Mesothelial cell of epicardium (in vitro differentiated cells): ENCODE measurements at regions not wholly inside any gene's neighbourhood (a gene's known extent, or its start where the extent isn't known, plus 50 kb on each side); places are given as distances from the start of the nearest gene placed in this dataset.

Experiments
- DNase-seq, 2 experiments: peaks; one replicate each; pipeline ENCODE4 v3.0.0; 2021; ENCODE audit warnings: low spot score in 2 of 2; ENCODE audit not compliant: unreplicated experiment in 2 of 2
- H3K27ac Mint-ChIP-seq: 2 replicates; pipeline ENCODE4 v1.8.0; 2021; ENCODE audit warnings: mixed read lengths
- H3K27me3 Mint-ChIP-seq: 2 replicates; pipeline ENCODE4 v1.8.0; 2021; ENCODE audit warnings: low read depth, mixed read lengths
- H3K36me3 Mint-ChIP-seq: 2 replicates; pipeline ENCODE4 v1.8.0; 2021; ENCODE audit warnings: mixed read lengths
- H3K4me1 Mint-ChIP-seq: 2 replicates; pipeline ENCODE4 v1.8.0; 2021; ENCODE audit warnings: mixed read lengths
- H3K4me3 Mint-ChIP-seq: 2 replicates; pipeline ENCODE4 v1.8.0; 2021; ENCODE audit warnings: mild to moderate bottlenecking, moderate library complexity, mixed read lengths
- H3K9me3 Mint-ChIP-seq: 2 replicates; pipeline ENCODE4 v1.8.0; 2021; ENCODE audit warnings: mixed read lengths
- CTCF ChIP-seq: fragments of 200-600 bp; sonication (generic); IDR thresholded peaks from one replicate; pipeline ENCODE4 v1.5.0; 2021; ENCODE audit warnings: antibody characterized with exemption; ENCODE audit not compliant: unreplicated experiment

- Mint-ChIP-seq H3K27ac (no peak overlapping the region), H3K4me3 (no peak overlapping the region), H3K36me3 (no peaks in the 10 kb centered on the region), H3K4me1 (no peaks in the 10 kb centered on the region), H3K9me3 (peaks cover 3% of the 10 kb centered on the region), H3K27me3 (no peaks in the 10 kb centered on the region)
- no peak for TF ChIP-seq CTCF
- no peak for DNase-seq
Measured at GRCh38 chr2:195214072-195214471, 443.0 kb upstream of the SLC39A10 start.

GRCh38 chr2:195212586-195212985 lies 444.4 kb upstream of the SLC39A10 start:
- no peak for DNase-seq
- no peaks in the 10 kb centered on the region for H3K4me1 Mint-ChIP-seq
- H3K27ac Mint-ChIP-seq = no peak overlapping the region
- no peaks in the 10 kb centered on the region for H3K27me3 Mint-ChIP-seq
- H3K4me3 Mint-ChIP-seq = no peak overlapping the region
- H3K36me3 Mint-ChIP-seq = no peaks in the 10 kb centered on the region
- H3K9me3 Mint-ChIP-seq = peaks cover 14% of the 10 kb centered on the region
- no peak for TF ChIP-seq CTCF

- H3K9me3 Mint-ChIP-seq = no peaks in the 10 kb centered on the region
Measured at GRCh38 chr2:195202163-195202845, 454.7 kb upstream of the SLC39A10 start.

GRCh38 chr2:195199864-195200263 lies 457.2 kb upstream of the SLC39A10 start:
- no peaks in the 10 kb centered on the region for H3K4me1 Mint-ChIP-seq
- no peak overlapping the region for H3K27ac Mint-ChIP-seq
- no peaks in the 10 kb centered on the region for H3K9me3 Mint-ChIP-seq

More at GRCh38 chr2:195202163-195202845, 454.7 kb upstream of the SLC39A10 start:
- no peaks in the 10 kb centered on the region for H3K36me3 Mint-ChIP-seq
- no peak for TF ChIP-seq CTCF
- no peaks in the 10 kb centered on the region for H3K4me1 Mint-ChIP-seq
- no peak for DNase-seq
- no peaks in the 10 kb centered on the region for H3K27me3 Mint-ChIP-seq
- H3K4me3 Mint-ChIP-seq = no peak overlapping the region
- no peak overlapping the region for H3K27ac Mint-ChIP-seq

GRCh38 chr2:195181059-195181705 lies 475.8 kb upstream of the SLC39A10 start:
- Mint-ChIP-seq H3K9me3 (no peaks in the 10 kb centered on the region), H3K36me3 (no peaks in the 10 kb centered on the region), H3K27me3 (peaks cover 3% of the 10 kb centered on the region), H3K27ac (no peak overlapping the region), H3K4me1 (no peaks in the 10 kb centered on the region), H3K4me3 (no peak overlapping the region)
- TF ChIP-seq CTCF = no peak
- no peak for DNase-seq

More at GRCh38 chr2:195199864-195200263, 457.2 kb upstream of the SLC39A10 start:
- Mint-ChIP-seq H3K27me3 (no peaks in the 10 kb centered on the region), H3K36me3 (no peaks in the 10 kb centered on the region), H3K4me3 (no peak overlapping the region)
- TF ChIP-seq CTCF = no peak
- no peak for DNase-seq
